LNCaP clone FGC (cell line): ENCODE measurements at regions not wholly inside any gene's neighbourhood (a gene's known extent, or its start where the extent isn't known, plus 50 kb on each side); places are given as distances from the start of the nearest gene placed in this dataset.

Experiments used
- DNase-seq: peaks from one replicate; pipeline ENCODE4 v3.0.0-alpha.2; 2011; ENCODE audit warnings: low read depth
- H3K4me3 ChIP-seq: 2 replicates; pipeline ENCODE4 v1.5.1; 2011; ENCODE audit warnings: mild to moderate bottlenecking, low read depth, low read length, control low read depth
- TF ChIP-seq, protein P1 (sequence below): IDR thresholded peaks from 2 replicates; pipeline ENCODE4 v1.5.1; 2012; ENCODE audit warnings: mild to moderate bottlenecking; ENCODE audit not compliant: control insufficient read depth, insufficient read depth; ENCODE audit errors: extremely low read depth

DNA sequence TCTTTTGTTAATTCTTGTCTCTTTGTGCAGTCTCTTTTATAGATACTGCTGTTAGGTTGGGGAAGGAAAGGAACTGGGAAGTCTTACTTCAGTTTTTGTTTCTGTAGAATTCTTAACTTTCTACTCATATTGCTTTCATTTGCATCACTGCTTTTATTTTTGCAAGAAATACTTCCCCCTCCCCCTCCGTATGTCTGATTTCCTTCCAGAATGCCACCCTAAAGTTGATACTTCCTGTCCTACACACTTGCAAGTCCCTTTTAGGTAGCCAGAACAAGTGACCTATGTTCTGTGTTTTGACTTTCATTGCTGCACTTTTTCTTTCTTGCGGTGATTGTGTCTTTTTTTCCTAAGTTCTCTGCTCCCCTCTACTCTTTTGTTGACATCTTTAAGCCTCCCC, 477.4 kb downstream of the RSL24D1 start:
- H3K4me3 ChIP-seq = no peak overlapping the region
- TF ChIP-seq, protein P1, sequence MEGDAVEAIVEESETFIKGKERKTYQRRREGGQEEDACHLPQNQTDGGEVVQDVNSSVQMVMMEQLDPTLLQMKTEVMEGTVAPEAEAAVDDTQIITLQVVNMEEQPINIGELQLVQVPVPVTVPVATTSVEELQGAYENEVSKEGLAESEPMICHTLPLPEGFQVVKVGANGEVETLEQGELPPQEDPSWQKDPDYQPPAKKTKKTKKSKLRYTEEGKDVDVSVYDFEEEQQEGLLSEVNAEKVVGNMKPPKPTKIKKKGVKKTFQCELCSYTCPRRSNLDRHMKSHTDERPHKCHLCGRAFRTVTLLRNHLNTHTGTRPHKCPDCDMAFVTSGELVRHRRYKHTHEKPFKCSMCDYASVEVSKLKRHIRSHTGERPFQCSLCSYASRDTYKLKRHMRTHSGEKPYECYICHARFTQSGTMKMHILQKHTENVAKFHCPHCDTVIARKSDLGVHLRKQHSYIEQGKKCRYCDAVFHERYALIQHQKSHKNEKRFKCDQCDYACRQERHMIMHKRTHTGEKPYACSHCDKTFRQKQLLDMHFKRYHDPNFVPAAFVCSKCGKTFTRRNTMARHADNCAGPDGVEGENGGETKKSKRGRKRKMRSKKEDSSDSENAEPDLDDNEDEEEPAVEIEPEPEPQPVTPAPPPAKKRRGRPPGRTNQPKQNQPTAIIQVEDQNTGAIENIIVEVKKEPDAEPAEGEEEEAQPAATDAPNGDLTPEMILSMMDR = no peak
- no peak for DNase-seq

DNA sequence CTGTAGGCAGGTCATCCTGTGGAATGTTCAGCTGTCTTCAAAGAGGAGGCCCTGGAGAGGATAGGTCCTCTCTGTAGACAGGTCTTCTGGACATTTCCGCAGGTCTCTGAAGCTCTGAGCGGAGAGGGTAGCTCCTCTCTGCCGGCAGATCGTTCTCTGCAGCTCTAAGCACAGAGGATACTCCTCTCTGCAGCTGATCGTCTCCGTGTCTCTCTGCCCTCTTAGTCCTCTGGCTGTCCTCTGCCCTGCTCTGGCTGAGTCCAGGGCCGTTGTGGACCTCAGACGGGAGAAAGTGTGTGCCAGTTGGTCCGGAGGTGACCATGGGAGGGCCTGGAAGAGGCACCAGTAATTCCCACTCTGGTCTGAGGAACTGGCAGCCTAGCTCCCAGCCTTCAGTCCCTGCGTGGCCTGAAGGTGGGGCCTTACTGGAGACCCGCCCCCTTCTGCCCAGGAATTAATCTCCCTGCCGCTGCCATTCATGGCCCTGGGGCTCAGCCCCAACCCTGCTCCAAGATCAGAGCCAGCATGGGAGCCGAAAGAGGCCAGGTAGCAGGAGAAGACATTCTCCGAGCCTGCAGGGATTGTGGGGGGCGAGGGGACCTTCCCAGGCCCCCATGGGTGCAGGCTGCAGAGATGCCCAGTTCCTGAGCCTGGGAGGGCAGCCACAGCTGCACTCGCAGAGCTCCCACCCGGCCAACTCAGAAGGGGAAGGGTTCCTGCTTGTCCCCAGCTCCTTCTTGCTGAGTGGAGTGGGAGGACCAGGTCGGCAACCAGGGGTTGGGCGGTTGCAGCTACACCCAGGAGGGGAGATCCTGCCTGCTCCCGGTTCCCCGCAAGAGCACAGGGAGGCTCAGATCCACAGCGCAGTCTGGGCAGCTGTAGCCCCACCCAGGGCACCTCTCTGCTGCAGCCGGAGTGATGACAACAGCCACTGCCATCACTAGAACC, 488.7 kb downstream of the RSL24D1 start:
- TF ChIP-seq, protein P1 = no peak
- no peak for DNase-seq
- H3K4me3 ChIP-seq = no peak overlapping the region

DNA sequence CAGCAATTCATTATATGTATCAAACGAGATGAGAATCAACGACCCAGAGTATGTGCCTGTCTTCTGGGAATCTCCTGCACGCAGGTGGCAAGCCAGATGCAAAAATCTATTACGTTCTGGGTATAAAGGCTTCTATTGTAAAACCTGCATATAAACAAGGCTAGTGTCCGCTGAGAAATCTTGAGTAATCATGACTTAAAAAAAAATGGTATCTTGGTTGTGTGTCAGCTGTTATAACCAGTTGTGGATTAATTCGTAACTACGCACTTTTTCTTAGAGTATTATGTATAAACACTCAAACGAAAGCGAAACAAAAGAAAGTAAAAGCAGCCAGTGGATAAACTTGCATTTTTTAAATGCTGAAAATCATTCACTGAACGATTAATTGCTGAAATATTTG, 509.1 kb downstream of the RSL24D1 start:
- TF ChIP-seq, protein P1 = no peak

More for the DNA sequence above, 509.1 kb downstream of the RSL24D1 start:
- no peak for DNase-seq
- no peak overlapping the region for H3K4me3 ChIP-seq
